HCT116 (cell line): ENCODE measurements at regions not wholly inside any gene's neighbourhood (a gene's known extent, or its start where the extent isn't known, plus 50 kb on each side); places are given as distances from the start of the nearest gene placed in this dataset.

Experiments
- ATAC-seq: fragments of 200-7000 bp; cut with Tn5 transposase; 2 replicates; pipeline ENCODE4 v1.9.1; 2020; ENCODE audit warnings: mild to moderate bottlenecking, moderate library complexity
- BruUV-seq: library from RNA; stranded (reverse); fragments of 400-500 nt; replicated peaks from 2 replicates; lab custom pipeline; 2021; lab: Mats Ljungman, UMichigan
- CTCF ChIA-PET: fragments of 300-600 bp; sonication (Branson Sonifier 250); formaldehyde crosslinking; loops from one replicate; lab custom pipeline; 2021; ENCODE audit warnings: antibody characterized with exemption; lab: Charles Lee
- POLR2A ChIA-PET: fragments of 300-600, 350-600 bp; sonication (Branson Sonifier 250); formaldehyde crosslinking; loops from one replicate; lab custom pipeline; 2021; ENCODE audit warnings: antibody characterized with exemption; lab: Charles Lee
- RAD21 ChIA-PET, 2 experiments: fragments of 300-600 bp; sonication (Branson Sonifier 250); formaldehyde crosslinking; loops; one replicate each; lab custom pipeline; 2023; ENCODE audit warnings: low total read pairs in 2 of 2; ENCODE audit not compliant: uncharacterized antibody in 2 of 2, unreplicated experiment in 2 of 2, low non-redundant PET in 1 of 2; lab: Charles Lee
- DNase-seq: peaks from one replicate; pipeline ENCODE4 v3.0.0-alpha.2; 2010; ENCODE audit warnings: low read depth, low spot score
- H2AFZ ChIP-seq: fragments of 200-600 bp; shearing (Covaris generic), sonication (generic); 2 replicates; pipeline ENCODE4 v1.6.1; 2017; ENCODE audit warnings: low read depth, mixed run types, mixed read lengths, antibody characterized with exemption, low read length; ENCODE audit not compliant: poor library complexity, severe bottlenecking
- H3K27ac ChIP-seq: 2 replicates; pipeline ENCODE4 v1.5.1; 2012; ENCODE audit warnings: low read depth, low read length
- H3K27me3 ChIP-seq: fragments of 200-600 bp; sonication (generic); 2 replicates; pipeline ENCODE4 v1.6.1; 2016; ENCODE audit warnings: mixed run types, low read length, mixed read lengths; ENCODE audit not compliant: insufficient read depth
- H3K36me3 ChIP-seq, 2 experiments: fragments of 200-500 bp in 1 of 2; fragments of 200-600 bp in 1 of 2; sonication (Bioruptor generic) in 1 of 2; sonication (generic) in 1 of 2; 2 replicates each; pipeline versions ENCODE4 v1.5.1 to v1.6.1; 2014 to 2016; ENCODE audit warnings: low read length in 2 of 2, inconsistent platforms in 1 of 2, mixed read lengths in 1 of 2, mixed run types in 1 of 2; ENCODE audit not compliant: insufficient read depth in 2 of 2, control insufficient read depth in 1 of 2
- H3K4me1 ChIP-seq, 2 experiments: fragments of 200-600 bp in 1 of 2; sonication (generic) in 1 of 2; 2 replicates each; pipeline versions ENCODE4 v1.5.1 to v1.6.1; 2012 to 2017; ENCODE audit warnings: low read length in 2 of 2, inconsistent platforms in 1 of 2, mild to moderate bottlenecking in 1 of 2, mixed read lengths in 1 of 2, mixed run types in 1 of 2, moderate library complexity in 1 of 2; ENCODE audit not compliant: insufficient read depth in 2 of 2, control insufficient read depth in 1 of 2
- H3K4me2 ChIP-seq: fragments of 200-600 bp; sonication (generic); 2 replicates; pipeline ENCODE4 v1.6.1; 2017; ENCODE audit warnings: mixed run types, low read length, mixed read lengths
- H3K4me3 ChIP-seq, 2 experiments: fragments of 200-600 bp in 1 of 2; sonication (generic) in 1 of 2; replicated peaks in 1 of 2; 2 replicates each; pipeline ENCODE4 v1.5.1; 2011 to 2016; ENCODE audit warnings: low read length in 2 of 2, control low read depth in 1 of 2, low read depth in 1 of 2, mild to moderate bottlenecking in 1 of 2, mixed read lengths in 1 of 2, mixed run types in 1 of 2
- H3K79me2 ChIP-seq: fragments of 200-600 bp; sonication (generic); 2 replicates; pipeline ENCODE4 v1.6.1; 2017; ENCODE audit warnings: mild to moderate bottlenecking, mixed run types, low read length, moderate library complexity, mixed read lengths; ENCODE audit not compliant: insufficient read depth
- H3K9ac ChIP-seq: fragments of 200-600 bp; sonication (generic); 2 replicates; pipeline ENCODE4 v1.6.1; 2016; ENCODE audit warnings: low read length, mixed read lengths
- H3K9me2 ChIP-seq: fragments of 200-600 bp; sonication (generic), shearing (Covaris generic); 2 replicates; pipeline ENCODE4 v1.6.1; 2017; ENCODE audit warnings: mixed run types, mild to moderate bottlenecking, moderate library complexity; ENCODE audit not compliant: insufficient read depth
- H3K9me3 ChIP-seq, 2 experiments: fragments of 200-500 bp in 1 of 2; fragments of 200-600 bp in 1 of 2; sonication (Bioruptor generic) in 1 of 2; sonication (generic) in 1 of 2; 2 replicates each; pipeline ENCODE4 v1.6.1; 2014 to 2017; ENCODE audit warnings: low read length in 2 of 2, mixed read lengths in 2 of 2, inconsistent platforms in 1 of 2, low read depth in 1 of 2, mild to moderate bottlenecking in 1 of 2, mixed run types in 1 of 2, moderate library complexity in 1 of 2; ENCODE audit not compliant: control insufficient read depth in 1 of 2, insufficient read depth in 1 of 2
- H4K20me1 ChIP-seq: fragments of 200-600 bp; sonication (generic), shearing (Covaris generic); 2 replicates; pipeline ENCODE4 v1.6.1; 2017; ENCODE audit warnings: mixed run types, mild to moderate bottlenecking, moderate library complexity; ENCODE audit not compliant: insufficient read depth
- CBX3 ChIP-seq: IDR thresholded peaks from 2 replicates; pipeline ENCODE4 v1.6.1; 2012; ENCODE audit warnings: low read depth
- CEBPB ChIP-seq: IDR thresholded peaks from 2 replicates; pipeline ENCODE4 v1.6.1; 2012; ENCODE audit warnings: low read depth
- EGR1 ChIP-seq: IDR thresholded peaks from 2 replicates; pipeline ENCODE4 v1.6.1; 2012; ENCODE audit warnings: low read depth
- ELF1 ChIP-seq: IDR thresholded peaks from 2 replicates; pipeline ENCODE4 v1.6.1; 2012; ENCODE audit warnings: low read depth, borderline replicate concordance
- EZH2 ChIP-seq: fragments of 200-600 bp; sonication (generic); IDR thresholded peaks from 2 replicates; pipeline ENCODE4 v1.6.1; 2017; ENCODE audit warnings: antibody characterized with exemption, mixed run types
- EZH2phosphoT487 ChIP-seq: fragments of 200-600 bp; IDR thresholded peaks from 2 replicates; pipeline ENCODE4 v1.6.1; 2018; ENCODE audit warnings: antibody characterized with exemption, borderline replicate concordance
- FOSL1 ChIP-seq: IDR thresholded peaks from 2 replicates; pipeline ENCODE4 v1.6.1; 2012; ENCODE audit warnings: low read depth
- JUND ChIP-seq: IDR thresholded peaks from 2 replicates; pipeline ENCODE4 v1.6.1; 2012
- POLR2A ChIP-seq: IDR thresholded peaks from 2 replicates; pipeline ENCODE4 v1.7.0; 2011; ENCODE audit warnings: borderline replicate concordance; ENCODE audit not compliant: insufficient read depth, insufficient read length; ENCODE audit errors: extremely low read depth
- POLR2AphosphoS5 ChIP-seq: IDR thresholded peaks from 2 replicates; pipeline ENCODE4 v1.6.1; 2011; ENCODE audit warnings: mild to moderate bottlenecking, low read depth, low read length, moderate library complexity
- RAD21 ChIP-seq: IDR thresholded peaks from 2 replicates; pipeline ENCODE4 v1.6.1; 2012; ENCODE audit warnings: low read depth, mild to moderate bottlenecking
- SIN3A ChIP-seq: IDR thresholded peaks from 2 replicates; pipeline ENCODE4 v1.6.1; 2012; ENCODE audit warnings: low read depth
- SRF ChIP-seq: IDR thresholded peaks from 2 replicates; pipeline ENCODE4 v1.6.1; 2012; ENCODE audit warnings: low read depth
- TCF7L2 ChIP-seq: IDR thresholded peaks from 2 replicates; pipeline ENCODE4 v1.7.0; 2011; ENCODE audit warnings: borderline replicate concordance, inconsistent platforms; ENCODE audit not compliant: insufficient read depth, insufficient read length; ENCODE audit errors: extremely low read depth
- YY1 ChIP-seq: IDR thresholded peaks from 2 replicates; pipeline ENCODE4 v1.6.1; 2011; ENCODE audit warnings: low read length, low read depth, moderate library complexity, mild to moderate bottlenecking; ENCODE audit not compliant: insufficient replicate concordance; ENCODE audit errors: extremely low read depth
- ZFX ChIP-seq: fragments of 450-650 bp; IDR thresholded peaks from 2 replicates; pipeline ENCODE4 v1.6.1; 2017
- ZNF274 ChIP-seq: fragments of 200-500 bp; sonication (Bioruptor generic); IDR thresholded peaks from 2 replicates; pipeline ENCODE4 v1.6.1; 2014; ENCODE audit warnings: mild to moderate bottlenecking, low read depth, low read length, inconsistent platforms
- intact Hi-C: fragments of 100-400 bp; cut with micrococcal nuclease; formaldehyde crosslinking; loops from 2 replicates; pipeline ENCODE4 v1.10.0; 2022
- TF ChIP-seq, protein P1 (sequence below): IDR thresholded peaks from 2 replicates; pipeline ENCODE4 v1.6.1; 2012
- TF ChIP-seq, protein P2 (sequence below): IDR thresholded peaks from 2 replicates; pipeline ENCODE4 v1.6.1; 2011; ENCODE audit warnings: mild to moderate bottlenecking, low read length, moderate library complexity; ENCODE audit not compliant: insufficient replicate concordance; ENCODE audit errors: extremely low read depth
- TF ChIP-seq, protein P3 (sequence below), 3 experiments: fragments of 200-600 bp in 1 of 3; sonication (generic) in 1 of 3; IDR thresholded peaks in 2 of 3; conservative IDR thresholded peaks in 1 of 3; 2 replicates each; pipeline ENCODE4 v1.5.1; 2012 to 2017; ENCODE audit warnings: low read depth in 2 of 3, low read length in 2 of 3, antibody characterized with exemption in 1 of 3, borderline replicate concordance in 1 of 3, control low read depth in 1 of 3, mild to moderate bottlenecking in 1 of 3, mixed read lengths in 1 of 3, mixed run types in 1 of 3, moderate library complexity in 1 of 3; ENCODE audit not compliant: insufficient read depth in 1 of 3

DNA sequence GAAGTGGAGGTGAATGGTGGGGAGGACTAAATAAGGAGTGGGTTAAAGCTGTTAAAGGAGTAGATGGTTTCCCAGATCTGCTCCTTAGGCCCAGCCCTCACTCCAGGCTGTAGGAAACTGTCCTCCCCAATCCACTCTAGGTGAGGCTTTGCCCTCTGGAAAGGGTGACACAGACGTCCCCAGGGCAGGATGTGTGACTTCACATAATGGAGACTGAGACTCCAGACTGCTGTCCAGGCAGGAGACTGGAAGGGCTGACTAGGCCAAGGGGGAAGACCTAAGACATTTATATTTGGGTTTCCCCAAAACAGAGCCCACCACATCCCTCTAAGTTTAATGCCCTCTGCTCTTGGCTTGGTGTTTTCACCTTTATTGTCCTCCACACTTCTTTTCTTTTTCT lies 488.5 kb downstream of the SHQ1 start:
- intact Hi-C loops, result no loop called here
- Histone ChIP-seq H3K4me3 (no peak overlapping the region), H3K9me3 (no peaks in the 10 kb centered on the region), H3K9me2 (no peaks in the 10 kb centered on the region), H3K4me2 (no peak overlapping the region), H2AFZ (no peak overlapping the region), H4K20me1 (no peaks in the 10 kb centered on the region), H3K79me2 (no peaks in the 10 kb centered on the region), H3K4me1 (no peaks in the 10 kb centered on the region), H3K27me3 (no peaks in the 10 kb centered on the region; the same call in 1 of the 2 replicates), H3K9ac (no peak overlapping the region), H3K27ac (no peak overlapping the region), H3K36me3 (no peaks in the 10 kb centered on the region)
- no TSS peak for BruUV-seq
- no peak for ATAC-seq
- ChIA-PET CTCF (no interaction called here), POLR2A (no interaction called here), RAD21 (no interaction called here)
- TF ChIP-seq YY1, result no peak
- DNase-seq, result no peak

DNA sequence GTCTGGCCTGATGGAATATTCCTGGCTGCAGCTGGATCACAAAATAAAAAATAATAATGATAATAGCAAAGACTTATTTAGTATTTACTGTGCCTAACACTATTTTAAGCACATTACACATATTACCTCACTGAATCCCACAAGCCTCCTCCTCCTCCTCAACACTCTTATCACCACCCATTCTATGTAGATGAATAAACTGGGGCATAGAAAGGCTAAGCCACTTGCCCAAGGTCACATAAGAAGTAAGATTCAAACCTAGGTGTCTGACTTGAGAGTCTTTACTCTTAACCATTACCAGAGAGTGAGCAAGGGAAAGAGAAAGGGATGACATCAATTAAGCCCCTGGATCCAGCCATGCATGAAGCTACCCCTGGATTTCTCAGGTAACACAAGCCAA lies 493.1 kb downstream of the SHQ1 start:
- Histone ChIP-seq H3K4me1 (no peaks in the 10 kb centered on the region), H3K4me3 (no peak overlapping the region)
- CTCF ChIA-PET, result no interaction called here
- TF ChIP-seq FOSL1, result no peak
- TF ChIP-seq, protein P1, sequence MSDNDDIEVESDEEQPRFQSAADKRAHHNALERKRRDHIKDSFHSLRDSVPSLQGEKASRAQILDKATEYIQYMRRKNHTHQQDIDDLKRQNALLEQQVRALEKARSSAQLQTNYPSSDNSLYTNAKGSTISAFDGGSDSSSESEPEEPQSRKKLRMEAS, result no peak
- no peak for TF ChIP-seq JUND
- no peak for TF ChIP-seq EZH2
- TF ChIP-seq, protein P2, sequence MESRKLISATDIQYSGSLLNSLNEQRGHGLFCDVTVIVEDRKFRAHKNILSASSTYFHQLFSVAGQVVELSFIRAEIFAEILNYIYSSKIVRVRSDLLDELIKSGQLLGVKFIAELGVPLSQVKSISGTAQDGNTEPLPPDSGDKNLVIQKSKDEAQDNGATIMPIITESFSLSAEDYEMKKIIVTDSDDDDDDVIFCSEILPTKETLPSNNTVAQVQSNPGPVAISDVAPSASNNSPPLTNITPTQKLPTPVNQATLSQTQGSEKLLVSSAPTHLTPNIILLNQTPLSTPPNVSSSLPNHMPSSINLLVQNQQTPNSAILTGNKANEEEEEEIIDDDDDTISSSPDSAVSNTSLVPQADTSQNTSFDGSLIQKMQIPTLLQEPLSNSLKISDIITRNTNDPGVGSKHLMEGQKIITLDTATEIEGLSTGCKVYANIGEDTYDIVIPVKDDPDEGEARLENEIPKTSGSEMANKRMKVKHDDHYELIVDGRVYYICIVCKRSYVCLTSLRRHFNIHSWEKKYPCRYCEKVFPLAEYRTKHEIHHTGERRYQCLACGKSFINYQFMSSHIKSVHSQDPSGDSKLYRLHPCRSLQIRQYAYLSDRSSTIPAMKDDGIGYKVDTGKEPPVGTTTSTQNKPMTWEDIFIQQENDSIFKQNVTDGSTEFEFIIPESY, result no peak
- no peak for TF ChIP-seq RAD21
- TF ChIP-seq EGR1, result no peak
- no peak for TF ChIP-seq ZFX
- TF ChIP-seq CBX3, result no peak
- TF ChIP-seq SIN3A, result no peak
- TF ChIP-seq, protein P3, sequence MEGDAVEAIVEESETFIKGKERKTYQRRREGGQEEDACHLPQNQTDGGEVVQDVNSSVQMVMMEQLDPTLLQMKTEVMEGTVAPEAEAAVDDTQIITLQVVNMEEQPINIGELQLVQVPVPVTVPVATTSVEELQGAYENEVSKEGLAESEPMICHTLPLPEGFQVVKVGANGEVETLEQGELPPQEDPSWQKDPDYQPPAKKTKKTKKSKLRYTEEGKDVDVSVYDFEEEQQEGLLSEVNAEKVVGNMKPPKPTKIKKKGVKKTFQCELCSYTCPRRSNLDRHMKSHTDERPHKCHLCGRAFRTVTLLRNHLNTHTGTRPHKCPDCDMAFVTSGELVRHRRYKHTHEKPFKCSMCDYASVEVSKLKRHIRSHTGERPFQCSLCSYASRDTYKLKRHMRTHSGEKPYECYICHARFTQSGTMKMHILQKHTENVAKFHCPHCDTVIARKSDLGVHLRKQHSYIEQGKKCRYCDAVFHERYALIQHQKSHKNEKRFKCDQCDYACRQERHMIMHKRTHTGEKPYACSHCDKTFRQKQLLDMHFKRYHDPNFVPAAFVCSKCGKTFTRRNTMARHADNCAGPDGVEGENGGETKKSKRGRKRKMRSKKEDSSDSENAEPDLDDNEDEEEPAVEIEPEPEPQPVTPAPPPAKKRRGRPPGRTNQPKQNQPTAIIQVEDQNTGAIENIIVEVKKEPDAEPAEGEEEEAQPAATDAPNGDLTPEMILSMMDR (IDR thresholded peaks at IDR 0.05 in 2 of 3, conservative IDR thresholded peaks at IDR 0.05 in 1 of 3; ENCODE audit: borderline replicate concordance in 1 of 3, insufficient read depth in 1 of 3, low read depth in 2 of 3, low read length in 2 of 3), result no peak
- no peak for TF ChIP-seq CEBPB
- TF ChIP-seq ELF1, result no peak
- TF ChIP-seq SRF, result no peak
- TF ChIP-seq YY1, result no peak
- TF ChIP-seq POLR2A, result no peak
- no peak for TF ChIP-seq ZNF274
- no peak for TF ChIP-seq TCF7L2
- no peak for TF ChIP-seq EZH2phosphoT487
- no peak for TF ChIP-seq POLR2AphosphoS5
- TF ChIP-seq, all 23 proteins: peak for 0
- BruUV-seq, result no TSS peak
- no peak overlapping the region for H2AFZ ChIP-seq
- H3K9me2 ChIP-seq, result no peaks in the 10 kb centered on the region
- ATAC-seq (no peak), DNase-seq (no peak)
- no peaks in the 10 kb centered on the region for H3K27me3 ChIP-seq
- RAD21 ChIA-PET, result no interaction called here
- POLR2A ChIA-PET, result no interaction called here
- H4K20me1 ChIP-seq, result no peaks in the 10 kb centered on the region
- intact Hi-C loops, result no loop called here
- no peaks in the 10 kb centered on the region for H3K9me3 ChIP-seq
- H3K9ac ChIP-seq, result no peak overlapping the region
- no peak overlapping the region for H3K4me2 ChIP-seq
- no peaks in the 10 kb centered on the region for H3K36me3 ChIP-seq
- H3K27ac ChIP-seq, result no peak overlapping the region
- H3K79me2 ChIP-seq, result no peaks in the 10 kb centered on the region
